Suprapubic skin (tissue), 4 donors: ENCODE measurements at regions not wholly inside any gene's neighbourhood (a gene's known extent, or its start where the extent isn't known, plus 50 kb on each side); places are given as distances from the start of the nearest gene placed in this dataset.

Source experiments
- DNase-seq, 2 donors: peaks; one replicate each; pipeline ENCODE4 v3.0.0-alpha.2; 2019; ENCODE audit warnings: low spot score in 2 of 2
- H3K27ac ChIP-seq: fragments of 200-600 bp; sonication (generic); one replicate; pipeline ENCODE4 v1.5.1; 2019
- H3K27me3 ChIP-seq: fragments of 200-600 bp; sonication (generic); one replicate; pipeline ENCODE4 v1.5.1; 2019
- H3K36me3 ChIP-seq: fragments of 200-600 bp; sonication (generic); one replicate; pipeline ENCODE4 v1.5.1; 2019
- H3K4me1 ChIP-seq: fragments of 200-600 bp; sonication (generic); one replicate; pipeline ENCODE4 v1.5.1; 2019
- H3K4me3 ChIP-seq: fragments of 200-600 bp; sonication (generic); one replicate; pipeline ENCODE4 v1.5.1; 2019; ENCODE audit warnings: mild to moderate bottlenecking
- H3K9me3 ChIP-seq: fragments of 200-600 bp; sonication (generic); one replicate; pipeline ENCODE4 v1.5.1; 2019
- CTCF ChIP-seq, 2 donors: fragments of 200-600 bp in 1 of 2; fragments of 450-650 bp in 1 of 2; sonication (generic) in 1 of 2; IDR thresholded peaks; one replicate each; pipeline ENCODE4 v1.5.1; 2016 to 2019; ENCODE audit warnings: antibody characterized with exemption in 2 of 2, mild to moderate bottlenecking in 1 of 2, moderate library complexity in 1 of 2
- EP300 ChIP-seq: sonication (generic); formaldehyde crosslinking; IDR thresholded peaks from one replicate; pipeline ENCODE4 v1.6.1; 2017; ENCODE audit warnings: antibody characterized with exemption
- POLR2A ChIP-seq, 2 donors: fragments of 450-650 bp; IDR thresholded peaks; one replicate each; pipeline ENCODE4 v1.6.1; 2017; ENCODE audit warnings: antibody characterized with exemption in 2 of 2, mild to moderate bottlenecking in 2 of 2, moderate library complexity in 2 of 2
- POLR2AphosphoS5 ChIP-seq, 3 donors: sonication (generic); formaldehyde crosslinking; IDR thresholded peaks; one replicate each; pipeline ENCODE4 v1.6.1; 2017; ENCODE audit warnings: antibody characterized with exemption in 3 of 3
- WGBS: methylation state at CpG from one replicate; pipeline ENCODE4 v1.1.5; 2018; 5-methylcytosine and 5-hydroxymethylcytosine counted together

GRCh38 chr4:4755306-4755705, 104.2 kb upstream of the MSX1 start:
- Histone ChIP-seq H3K36me3 (no peaks in the 10 kb centered on the region), H3K9me3 (no peaks in the 10 kb centered on the region), H3K27ac (no peak overlapping the region), H3K27me3 (peaks cover 12% of the 10 kb centered on the region), H3K4me1 (no peaks in the 10 kb centered on the region), H3K4me3 (no peak overlapping the region)
- TF ChIP-seq POLR2AphosphoS5 (IDR thresholded peaks at IDR 0.05), result no peak
- no peak for TF ChIP-seq EP300
- no peak for TF ChIP-seq CTCF (IDR thresholded peaks at IDR 0.05)
- TF ChIP-seq POLR2A (IDR thresholded peaks at IDR 0.05), result no peak
- no peak for DNase-seq
- 86% methylated on average over 3 of the region's 3 CpGs for WGBS

GRCh38 chr4:4754641-4755040, 104.8 kb upstream of the MSX1 start:
- no peaks in the 10 kb centered on the region for H3K9me3 ChIP-seq
- TF ChIP-seq EP300 (no peak), CTCF (IDR thresholded peaks at IDR 0.05) (no peak), POLR2A (IDR thresholded peaks at IDR 0.05) (no peak), POLR2AphosphoS5 (IDR thresholded peaks at IDR 0.05) (no peak)
- no peaks in the 10 kb centered on the region for H3K4me1 ChIP-seq
- DNase-seq, result no peak
- H3K27me3 ChIP-seq, result peaks cover 16% of the 10 kb centered on the region
- whole genome bisulfite sequencing, result 54% methylated on average over 7 of the region's 9 CpGs
- no peaks in the 10 kb centered on the region for H3K36me3 ChIP-seq
- H3K4me3 ChIP-seq, result no peak overlapping the region
- H3K27ac ChIP-seq, result no peak overlapping the region

DNA sequence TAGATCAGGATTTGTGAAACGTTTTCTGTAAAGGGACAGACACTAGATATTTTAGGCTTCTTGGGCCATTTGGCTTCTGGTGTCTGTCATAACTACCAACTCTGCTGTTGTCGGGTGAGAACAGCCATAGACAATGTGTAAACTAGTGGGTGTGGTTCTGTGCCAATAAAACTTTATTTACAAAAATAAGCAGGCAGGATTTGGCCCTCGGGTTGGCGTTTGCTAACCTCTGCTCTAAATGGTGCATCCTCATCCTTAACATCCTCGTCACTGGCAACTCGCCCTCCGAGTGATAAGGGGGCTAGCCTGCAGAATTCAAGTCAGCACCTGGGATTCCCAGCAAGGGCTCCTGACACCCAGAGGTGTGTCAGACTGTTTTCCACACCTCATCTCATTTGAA, 105.8 kb upstream of the MSX1 start:
- H3K4me1 ChIP-seq, result no peaks in the 10 kb centered on the region
- no peak overlapping the region for H3K4me3 ChIP-seq
- H3K9me3 ChIP-seq, result no peaks in the 10 kb centered on the region
- H3K36me3 ChIP-seq, result no peaks in the 10 kb centered on the region
- H3K27ac ChIP-seq, result no peak overlapping the region
- H3K27me3 ChIP-seq, result peaks cover 16% of the 10 kb centered on the region
- TF ChIP-seq POLR2AphosphoS5 (IDR thresholded peaks at IDR 0.05) (no peak), CTCF (IDR thresholded peaks at IDR 0.05) (no peak), POLR2A (IDR thresholded peaks at IDR 0.05) (no peak), EP300 (no peak)
- DNase-seq, result no peak
- 80% methylated on average over 7 of the region's 7 CpGs for WGBS

DNA sequence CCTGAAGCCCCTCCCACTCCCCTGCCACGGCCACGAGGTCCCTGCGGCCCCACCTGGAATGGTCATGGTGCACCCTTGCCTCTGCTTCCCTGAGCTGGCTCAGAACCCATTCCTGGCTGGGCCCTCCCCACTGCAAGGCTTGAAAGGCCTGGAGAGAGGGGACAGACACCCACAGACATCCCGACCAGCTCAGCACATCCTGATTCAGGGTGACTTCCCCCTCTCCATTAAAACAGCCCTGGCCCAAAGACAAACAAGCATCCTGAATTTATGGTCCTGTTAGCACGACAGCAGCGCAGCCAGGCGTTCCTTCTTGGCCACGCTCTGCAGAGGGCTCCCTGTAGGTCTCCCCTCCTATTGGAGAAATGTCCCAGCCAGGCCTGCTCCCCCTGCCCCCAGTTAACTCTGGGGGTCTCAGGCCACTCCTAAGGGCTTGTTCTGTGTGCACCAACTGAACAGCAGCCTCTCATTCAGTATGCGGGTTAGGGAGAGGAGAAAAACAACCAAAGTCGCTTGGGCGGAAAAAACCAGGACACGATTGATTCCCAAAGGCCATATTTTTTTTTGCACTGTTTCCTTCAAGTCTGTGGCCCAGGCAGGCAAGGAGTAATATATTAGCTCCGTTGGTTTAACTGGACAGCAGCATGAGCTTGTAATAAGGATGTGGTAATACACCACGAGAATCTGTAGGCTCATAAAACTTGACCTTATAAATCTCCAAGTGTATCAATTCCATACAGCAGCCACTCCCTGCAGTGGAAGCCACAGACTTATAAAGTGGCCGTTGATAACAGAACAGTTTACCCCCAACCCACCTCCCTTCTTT, 106.7 kb upstream of the MSX1 start:
- no peak overlapping the region for H3K4me3 ChIP-seq
- no peak for DNase-seq
- H3K4me1 ChIP-seq, result no peaks in the 10 kb centered on the region
- no peaks in the 10 kb centered on the region for H3K36me3 ChIP-seq
- H3K9me3 ChIP-seq, result no peaks in the 10 kb centered on the region
- H3K27me3 ChIP-seq, result peaks cover 16% of the 10 kb centered on the region
- TF ChIP-seq EP300, result no peak
- TF ChIP-seq POLR2AphosphoS5 (IDR thresholded peaks at IDR 0.05), result no peak
- TF ChIP-seq CTCF (IDR thresholded peaks at IDR 0.05), result no peak
- TF ChIP-seq POLR2A (IDR thresholded peaks at IDR 0.05), result no peak
- H3K27ac ChIP-seq, result no peak overlapping the region
- WGBS, result 50% methylated on average over 12 of the region's 15 CpGs

- Histone ChIP-seq H3K9me3 (no peaks in the 10 kb centered on the region), H3K27me3 (peaks cover 16% of the 10 kb centered on the region), H3K36me3 (no peaks in the 10 kb centered on the region), H3K4me1 (no peaks in the 10 kb centered on the region), H3K4me3 (no peak overlapping the region), H3K27ac (no peak overlapping the region)
- 49% methylated on average over 7 of the region's 12 CpGs for WGBS
- TF ChIP-seq POLR2A (IDR thresholded peaks at IDR 0.05), result no peak
- TF ChIP-seq CTCF (IDR thresholded peaks at IDR 0.05), result no peak
- no peak for TF ChIP-seq EP300
- TF ChIP-seq POLR2AphosphoS5 (IDR thresholded peaks at IDR 0.05), result no peak
- no peak for DNase-seq
Observed at GRCh38 chr4:4752025-4752424, 107.4 kb upstream of the MSX1 start.
